Caco-2 (cell line): ENCODE measurements at regions not wholly inside any gene's neighbourhood (a gene's known extent, or its start where the extent isn't known, plus 50 kb on each side); places are given as distances from the start of the nearest gene placed in this dataset.

Experiments used
- BruUV-seq: library from RNA; stranded (reverse); fragments of 400-500 nt; replicated peaks from 2 replicates; lab custom pipeline; 2021; lab: Mats Ljungman, UMichigan
- CTCF ChIA-PET: fragments of 300-600 bp; sonication (Branson Sonifier 250); formaldehyde crosslinking; loops from one replicate; lab custom pipeline; 2022; ENCODE audit warnings: antibody characterized with exemption; lab: Charles Lee
- POLR2A ChIA-PET: fragments of 300-600 bp; sonication (Branson Sonifier 250); formaldehyde crosslinking; loops from one replicate; lab custom pipeline; 2022; ENCODE audit warnings: antibody characterized with exemption; lab: Charles Lee
- DNase-seq, 2 experiments: peaks; one replicate each; pipeline versions ENCODE4 v3.0.0 to v3.0.0-alpha.2; 2020 to 2022
- H3K27me3 ChIP-seq: replicated peaks from 2 replicates; pipeline ENCODE4 v1.6.0; 2011; ENCODE audit warnings: low read length; ENCODE audit not compliant: control insufficient read depth, insufficient read depth
- H3K36me3 ChIP-seq: 2 replicates; pipeline ENCODE4 v1.5.1; 2011; ENCODE audit warnings: low read length; ENCODE audit not compliant: control insufficient read depth, insufficient read depth
- H3K4me1 ChIP-seq: fragments of 250-450 bp; sonication (Bioruptor Pico); 2 replicates; pipeline ENCODE4 v1.5.1; 2020; ENCODE audit warnings: mild to moderate bottlenecking
- H3K4me3 ChIP-seq: 2 replicates; pipeline ENCODE4 v1.5.1; 2011; ENCODE audit warnings: low read depth, mild to moderate bottlenecking, control low read depth, low read length
- H3K9me3 ChIP-seq: fragments of 250-450 bp; sonication (Bioruptor Pico); 2 replicates; pipeline ENCODE4 v1.5.1; 2020; ENCODE audit warnings: mild to moderate bottlenecking, moderate library complexity
- H3K27ac Mint-ChIP-seq: one replicate; pipeline ENCODE4 v1.8.0; 2022; ENCODE audit warnings: mixed read lengths; ENCODE audit not compliant: unreplicated experiment
- H3K27me3 Mint-ChIP-seq: one replicate; pipeline ENCODE4 v1.8.0; 2022; ENCODE audit warnings: mixed read lengths; ENCODE audit not compliant: insufficient read depth, unreplicated experiment
- H3K36me3 Mint-ChIP-seq: one replicate; pipeline ENCODE4 v1.8.0; 2022; ENCODE audit warnings: mild to moderate bottlenecking, mixed read lengths; ENCODE audit not compliant: insufficient read depth, unreplicated experiment
- H3K4me1 Mint-ChIP-seq: one replicate; pipeline ENCODE4 v1.8.0; 2022; ENCODE audit warnings: low read depth, mixed read lengths; ENCODE audit not compliant: unreplicated experiment
- H3K4me3 Mint-ChIP-seq: one replicate; pipeline ENCODE4 v1.8.0; 2022; ENCODE audit warnings: mild to moderate bottlenecking, moderate library complexity, mixed read lengths; ENCODE audit not compliant: unreplicated experiment
- H3K9me3 Mint-ChIP-seq: one replicate; pipeline ENCODE4 v1.8.0; 2022; ENCODE audit warnings: mixed read lengths; ENCODE audit not compliant: unreplicated experiment
- CTCF ChIP-seq, 2 experiments: fragments of 200-600 bp in 1 of 2; IDR thresholded peaks; 1 replicate in 1 of 2; 2 replicates in 1 of 2; pipeline versions ENCODE4 v1.5.1 to v1.8.0; 2011 to 2022; ENCODE audit warnings: antibody characterized with exemption in 1 of 2, control low read depth in 1 of 2, inconsistent platforms in 1 of 2, low read depth in 1 of 2, low read length in 1 of 2, mild to moderate bottlenecking in 1 of 2, moderate library complexity in 1 of 2; ENCODE audit not compliant: insufficient read depth in 1 of 2, severe bottlenecking in 1 of 2, unreplicated experiment in 1 of 2
- intact Hi-C: fragments of 100-400 bp; cut with micrococcal nuclease; formaldehyde crosslinking; loops from one replicate; pipeline ENCODE4 v1.10.0; 2022; ENCODE audit not compliant: unreplicated experiment

GRCh38 chr2:183729380-183729779, 605.1 kb downstream of the NUP35 start:
- Mint-ChIP-seq H3K4me1 (no peaks in the 10 kb centered on the region), H3K27ac (no peak overlapping the region), H3K4me3 (no peak overlapping the region), H3K9me3 (no peaks in the 10 kb centered on the region), H3K27me3 (peaks cover 6% of the 10 kb centered on the region), H3K36me3 (no peaks in the 10 kb centered on the region)
- Histone ChIP-seq H3K36me3 (no peaks in the 10 kb centered on the region), H3K4me1 (no peaks in the 10 kb centered on the region), H3K27me3 (no peaks in the 10 kb centered on the region), H3K9me3 (no peaks in the 10 kb centered on the region), H3K4me3 (no peak overlapping the region)
- intact Hi-C loops, result no loop called here
- ChIA-PET POLR2A (no interaction called here), CTCF (no interaction called here)
- DNase-seq, result no peak
- BruUV-seq, result no TSS peak
- no peak for TF ChIP-seq CTCF (IDR thresholded peaks at IDR 0.05; ENCODE audit: insufficient read depth in 1 of 2, low read depth in 1 of 2, low read length in 1 of 2, severe bottlenecking in 1 of 2, unreplicated experiment in 1 of 2)

- no peak overlapping the region for H3K4me3 Mint-ChIP-seq
- no peaks in the 10 kb centered on the region for H3K9me3 Mint-ChIP-seq
- no peak for DNase-seq
- no TSS peak for BruUV-seq
- Histone ChIP-seq H3K4me3 (no peak overlapping the region), H3K27me3 (no peaks in the 10 kb centered on the region), H3K36me3 (no peaks in the 10 kb centered on the region), H3K4me1 (no peaks in the 10 kb centered on the region), H3K9me3 (no peaks in the 10 kb centered on the region)
- ChIA-PET CTCF (no interaction called here), POLR2A (no interaction called here)
- H3K27ac Mint-ChIP-seq, result no peak overlapping the region
- no peak for TF ChIP-seq CTCF (IDR thresholded peaks at IDR 0.05; ENCODE audit: insufficient read depth in 1 of 2, low read depth in 1 of 2, low read length in 1 of 2, severe bottlenecking in 1 of 2, unreplicated experiment in 1 of 2)
- no peaks in the 10 kb centered on the region for H3K27me3 Mint-ChIP-seq
- intact Hi-C loops, result no loop called here
- H3K4me1 Mint-ChIP-seq, result no peaks in the 10 kb centered on the region
- no peaks in the 10 kb centered on the region for H3K36me3 Mint-ChIP-seq
These were observed 616.0 kb downstream of the NUP35 start for GRCh38 chr2:183740241-183740640.

GRCh38 chr2:183752571-183752970, 628.3 kb downstream of the NUP35 start:
- no peaks in the 10 kb centered on the region for H3K36me3 Mint-ChIP-seq

More at GRCh38 chr2:183752571-183752970, 628.3 kb downstream of the NUP35 start:
- H3K27me3 ChIP-seq, result no peaks in the 10 kb centered on the region; the same call in 1 of the 2 replicates
- H3K4me1 ChIP-seq, result no peaks in the 10 kb centered on the region
- H3K36me3 ChIP-seq, result no peaks in the 10 kb centered on the region
- no peak overlapping the region for H3K4me3 ChIP-seq
- no peaks in the 10 kb centered on the region for H3K27me3 Mint-ChIP-seq
- BruUV-seq, result no TSS peak
- no peak for TF ChIP-seq CTCF (IDR thresholded peaks at IDR 0.05; ENCODE audit: insufficient read depth in 1 of 2, low read depth in 1 of 2, low read length in 1 of 2, severe bottlenecking in 1 of 2, unreplicated experiment in 1 of 2)
- CTCF ChIA-PET, result no interaction called here
- H3K4me1 Mint-ChIP-seq, result no peaks in the 10 kb centered on the region
- H3K9me3 Mint-ChIP-seq, result no peaks in the 10 kb centered on the region
- no peak overlapping the region for H3K27ac Mint-ChIP-seq
- no peak for DNase-seq
- no peaks in the 10 kb centered on the region for H3K9me3 ChIP-seq
- no peak overlapping the region for H3K4me3 Mint-ChIP-seq
- POLR2A ChIA-PET, result no interaction called here
- intact Hi-C loops, result no loop called here
